Neural progenitor cell (in vitro differentiated cells): ENCODE measurements at regions not wholly inside any gene's neighbourhood (a gene's known extent, or its start where the extent isn't known, plus 50 kb on each side); places are given as distances from the start of the nearest gene placed in this dataset.
A peak's percentile ranks its signal among the peaks of the same experiment; 100 is the strongest.

Experiments
- DNase-seq: peaks from one replicate; pipeline ENCODE4 v3.0.0-alpha.2; 2016; ENCODE audit warnings: low spot score
- H2AFZ ChIP-seq: fragments of 200-600 bp; sonication (generic); replicated peaks from 2 replicates; pipeline ENCODE4 v1.6.1; 2016; ENCODE audit warnings: antibody characterized with exemption
- H3F3A ChIP-seq: fragments of 200-600 bp; sonication (generic); 2 replicates; pipeline ENCODE4 v1.6.1; 2016; ENCODE audit warnings: antibody characterized with exemption, low read depth
- H3K27ac ChIP-seq: fragments of 200-600 bp; sonication (generic); 2 replicates; pipeline ENCODE4 v1.5.1; 2016; ENCODE audit warnings: mild to moderate bottlenecking
- H3K27me3 ChIP-seq: fragments of 200-600 bp; sonication (generic); 2 replicates; pipeline ENCODE4 v1.6.1; 2016; ENCODE audit warnings: mild to moderate bottlenecking, moderate library complexity
- H3K36me3 ChIP-seq: fragments of 200-600 bp; sonication (generic); 2 replicates; pipeline ENCODE4 v1.5.1; 2016
- H3K4me1 ChIP-seq: fragments of 200-600 bp; sonication (generic); 2 replicates; pipeline ENCODE4 v1.6.1; 2016; ENCODE audit warnings: mixed run types
- H3K4me2 ChIP-seq: fragments of 200-600 bp; sonication (generic); 2 replicates; pipeline ENCODE4 v1.6.1; 2016
- H3K4me3 ChIP-seq: fragments of 200-600 bp; sonication (generic); 2 replicates; pipeline ENCODE4 v1.5.1; 2016
- H3K79me2 ChIP-seq: fragments of 200-600 bp; sonication (generic); 2 replicates; pipeline ENCODE4 v1.6.1; 2016; ENCODE audit warnings: low read depth
- H3K9ac ChIP-seq: fragments of 200-600 bp; sonication (generic); 2 replicates; pipeline ENCODE4 v1.6.1; 2016
- H3K9me3 ChIP-seq: fragments of 200-600 bp; sonication (generic); 2 replicates; pipeline ENCODE4 v1.5.1; 2016; ENCODE audit warnings: low read depth
- H4K20me1 ChIP-seq: fragments of 200-600 bp; sonication (generic); 2 replicates; pipeline ENCODE4 v1.6.1; 2016; ENCODE audit warnings: low read depth
- H3K27ac Mint-ChIP-seq: 3 replicates; pipeline ENCODE4 v1.8.0; 2021; ENCODE audit warnings: mixed read lengths
- H3K27me3 Mint-ChIP-seq: 2 replicates; pipeline ENCODE4 v1.8.0; 2022; ENCODE audit warnings: low read depth, mild to moderate bottlenecking, inconsistent platforms, moderate library complexity, mixed read lengths; ENCODE audit not compliant: insufficient read depth
- H3K36me3 Mint-ChIP-seq: 3 replicates; pipeline ENCODE4 v1.8.0; 2021; ENCODE audit warnings: mixed read lengths
- H3K4me1 Mint-ChIP-seq: 3 replicates; pipeline ENCODE4 v1.8.0; 2021; ENCODE audit warnings: mixed read lengths
- H3K4me3 Mint-ChIP-seq: 3 replicates; pipeline ENCODE4 v1.8.0; 2021; ENCODE audit warnings: mild to moderate bottlenecking, moderate library complexity, mixed read lengths
- H3K9me3 Mint-ChIP-seq: 3 replicates; pipeline ENCODE4 v1.8.0; 2020; ENCODE audit warnings: mixed read lengths
- EZH2 ChIP-seq: fragments of 200-600 bp; sonication (generic); IDR thresholded peaks from 2 replicates; pipeline ENCODE4 v1.6.1; 2017; ENCODE audit warnings: antibody characterized with exemption, mild to moderate bottlenecking, moderate library complexity
- EZH2phosphoT487 ChIP-seq: fragments of 200-600 bp; sonication (generic); IDR thresholded peaks from 2 replicates; pipeline ENCODE4 v1.6.1; 2017; ENCODE audit warnings: antibody characterized with exemption
- TF ChIP-seq, protein P1 (sequence below): fragments of 200-600 bp; sonication (generic); IDR thresholded peaks from 2 replicates; pipeline ENCODE4 v1.5.1; 2017; ENCODE audit warnings: antibody characterized with exemption, mild to moderate bottlenecking

GRCh38 chr9:107633406-107633805, 143.8 kb upstream of the KLF4 start:
- DNase-seq, result no peak
- Mint-ChIP-seq H3K9me3 (no peaks in the 10 kb centered on the region), H3K27me3 (peaks cover 9% of the 10 kb centered on the region), H3K4me1 (peaks cover 33% of the 10 kb centered on the region), H3K4me3 (no peak overlapping the region), H3K36me3 (no peaks in the 10 kb centered on the region), H3K27ac (no peak overlapping the region)
- Histone ChIP-seq H3K9ac (no peak overlapping the region), H3K27ac (no peak overlapping the region), H3K9me3 (no peaks in the 10 kb centered on the region), H3K4me3 (no peak overlapping the region), H3K4me1 (peaks cover under 1% of the 10 kb centered on the region), H3F3A (peaks cover 6% of the 10 kb centered on the region), H4K20me1 (no peaks in the 10 kb centered on the region), H3K4me2 (no peak overlapping the region), H3K27me3 (peaks cover 29% of the 10 kb centered on the region), H2AFZ (no peak overlapping the region), H3K36me3 (no peaks in the 10 kb centered on the region), H3K79me2 (no peaks in the 10 kb centered on the region)
- TF ChIP-seq EZH2 (no peak), EZH2phosphoT487 (no peak)
- TF ChIP-seq, protein P1, sequence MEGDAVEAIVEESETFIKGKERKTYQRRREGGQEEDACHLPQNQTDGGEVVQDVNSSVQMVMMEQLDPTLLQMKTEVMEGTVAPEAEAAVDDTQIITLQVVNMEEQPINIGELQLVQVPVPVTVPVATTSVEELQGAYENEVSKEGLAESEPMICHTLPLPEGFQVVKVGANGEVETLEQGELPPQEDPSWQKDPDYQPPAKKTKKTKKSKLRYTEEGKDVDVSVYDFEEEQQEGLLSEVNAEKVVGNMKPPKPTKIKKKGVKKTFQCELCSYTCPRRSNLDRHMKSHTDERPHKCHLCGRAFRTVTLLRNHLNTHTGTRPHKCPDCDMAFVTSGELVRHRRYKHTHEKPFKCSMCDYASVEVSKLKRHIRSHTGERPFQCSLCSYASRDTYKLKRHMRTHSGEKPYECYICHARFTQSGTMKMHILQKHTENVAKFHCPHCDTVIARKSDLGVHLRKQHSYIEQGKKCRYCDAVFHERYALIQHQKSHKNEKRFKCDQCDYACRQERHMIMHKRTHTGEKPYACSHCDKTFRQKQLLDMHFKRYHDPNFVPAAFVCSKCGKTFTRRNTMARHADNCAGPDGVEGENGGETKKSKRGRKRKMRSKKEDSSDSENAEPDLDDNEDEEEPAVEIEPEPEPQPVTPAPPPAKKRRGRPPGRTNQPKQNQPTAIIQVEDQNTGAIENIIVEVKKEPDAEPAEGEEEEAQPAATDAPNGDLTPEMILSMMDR, result no peak

GRCh38 chr9:107632661-107633060, 143.1 kb upstream of the KLF4 start:
- Histone ChIP-seq H3K9me3 (no peaks in the 10 kb centered on the region), H2AFZ (no peak overlapping the region), H3K27me3 (peaks cover 22% of the 10 kb centered on the region), H3K4me3 (no peak overlapping the region), H3F3A (peaks cover 6% of the 10 kb centered on the region), H3K9ac (no peak overlapping the region), H3K4me1 (no peaks in the 10 kb centered on the region), H4K20me1 (no peaks in the 10 kb centered on the region), H3K36me3 (no peaks in the 10 kb centered on the region), H3K4me2 (no peak overlapping the region), H3K27ac (no peak overlapping the region), H3K79me2 (no peaks in the 10 kb centered on the region)
- H3K9me3 Mint-ChIP-seq, result no peaks in the 10 kb centered on the region
- TF ChIP-seq EZH2phosphoT487, result no peak
- no peak for TF ChIP-seq EZH2
- TF ChIP-seq, protein P1, result no peak
- H3K4me3 Mint-ChIP-seq, result no peak overlapping the region
- H3K4me1 Mint-ChIP-seq, result peaks cover 30% of the 10 kb centered on the region
- H3K36me3 Mint-ChIP-seq, result no peaks in the 10 kb centered on the region
- peaks cover 7% of the 10 kb centered on the region for H3K27me3 Mint-ChIP-seq
- no peak for DNase-seq
- H3K27ac Mint-ChIP-seq, result no peak overlapping the region

GRCh38 chr9:107632216-107632615, 142.6 kb upstream of the KLF4 start:
- DNase-seq, result no peak
- Histone ChIP-seq H3K4me3 (no peak overlapping the region), H3K79me2 (no peaks in the 10 kb centered on the region), H2AFZ (no peak overlapping the region), H3K9ac (no peak overlapping the region), H3K4me1 (no peaks in the 10 kb centered on the region), H3K4me2 (no peak overlapping the region), H3K27ac (no peak overlapping the region), H3K9me3 (no peaks in the 10 kb centered on the region), H3K27me3 (peaks cover 17% of the 10 kb centered on the region), H4K20me1 (no peaks in the 10 kb centered on the region), H3K36me3 (no peaks in the 10 kb centered on the region), H3F3A (peaks cover 6% of the 10 kb centered on the region)
- TF ChIP-seq EZH2 (no peak), EZH2phosphoT487 (no peak)
- TF ChIP-seq, protein P1, result no peak
- H3K4me1 Mint-ChIP-seq, result peaks cover 30% of the 10 kb centered on the region
- H3K27me3 Mint-ChIP-seq, result peaks cover 7% of the 10 kb centered on the region
- H3K4me3 Mint-ChIP-seq, result no peak overlapping the region
- no peaks in the 10 kb centered on the region for H3K9me3 Mint-ChIP-seq
- peak overlapping the region; percentile 24 for H3K27ac Mint-ChIP-seq
- no peaks in the 10 kb centered on the region for H3K36me3 Mint-ChIP-seq
